Activated naive CD4-positive, alpha-beta T cell treated with anti-CD3 and anti-CD28 coated beads, Interleukin-2, amount 50 U/mL, for 24 hours (primary cell): ENCODE measurements at regions not wholly inside any gene's neighbourhood (a gene's known extent, or its start where the extent isn't known, plus 50 kb on each side); places are given as distances from the start of the nearest gene placed in this dataset.

ENCODE experiments used
- H3K27ac Mint-ChIP-seq: one replicate; pipeline ENCODE4 v1.8.0; 2021; ENCODE audit warnings: mild to moderate bottlenecking, mixed read lengths
- H3K27me3 Mint-ChIP-seq: one replicate; pipeline ENCODE4 v1.8.0; 2021; ENCODE audit warnings: mixed read lengths
- H3K36me3 Mint-ChIP-seq: one replicate; pipeline ENCODE4 v1.8.0; 2021; ENCODE audit warnings: mixed read lengths
- H3K4me1 Mint-ChIP-seq: one replicate; pipeline ENCODE4 v1.8.0; 2021; ENCODE audit warnings: mixed read lengths
- H3K4me3 Mint-ChIP-seq: one replicate; pipeline ENCODE4 v1.8.0; 2021; ENCODE audit warnings: mild to moderate bottlenecking, mixed read lengths
- H3K9me3 Mint-ChIP-seq: one replicate; pipeline ENCODE4 v1.8.0; 2021; ENCODE audit warnings: mixed read lengths

DNA sequence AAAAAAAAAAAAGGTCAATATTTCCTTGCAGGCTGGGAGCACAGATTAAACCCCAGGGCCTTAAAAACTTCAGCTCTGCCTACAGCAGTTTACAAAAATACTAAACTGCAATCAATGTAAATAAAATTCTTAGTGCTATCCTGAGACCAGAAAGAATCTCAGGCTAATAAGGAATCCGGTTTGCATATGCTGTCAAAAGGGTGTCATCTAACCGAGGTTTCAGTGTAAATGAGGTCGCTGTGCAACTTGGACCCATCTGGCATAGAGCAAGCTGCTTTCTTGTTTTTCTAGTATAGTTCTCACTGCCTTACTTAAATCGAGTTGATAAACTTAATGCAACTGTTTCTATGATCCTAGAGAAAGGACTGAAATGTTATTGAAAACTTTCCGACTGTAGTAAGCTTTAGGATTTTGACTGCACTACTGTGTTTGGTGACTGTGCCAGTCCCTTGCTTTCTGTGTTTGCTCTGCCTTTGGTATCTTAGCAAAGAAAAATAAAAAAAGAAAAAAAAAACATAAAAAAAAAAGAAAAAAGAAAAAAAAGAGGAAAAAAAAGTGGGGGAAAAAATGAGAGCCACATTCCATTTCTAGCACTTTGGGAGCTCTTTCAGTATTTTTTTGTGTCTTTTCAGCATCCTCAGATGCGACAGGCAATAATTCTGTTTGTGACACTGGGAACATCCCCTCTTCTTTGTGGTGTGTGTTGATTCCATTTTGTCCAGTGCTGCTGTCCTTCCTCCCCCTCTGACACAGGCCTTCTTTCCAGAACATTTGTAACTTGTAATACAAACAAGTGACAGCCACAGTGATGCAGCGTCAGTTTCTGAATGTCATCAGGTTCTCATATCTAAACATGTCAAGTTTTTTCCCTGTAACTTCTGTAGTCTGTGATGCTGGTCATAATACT is 340.5 kb downstream of the ZNF536 start:
- Mint-ChIP-seq H3K27ac (no peak overlapping the region), H3K9me3 (no peaks in the 10 kb centered on the region), H3K36me3 (no peaks in the 10 kb centered on the region), H3K4me3 (no peak overlapping the region), H3K4me1 (no peaks in the 10 kb centered on the region), H3K27me3 (peaks cover 9% of the 10 kb centered on the region)

- Mint-ChIP-seq H3K4me3 (no peak overlapping the region), H3K27me3 (peaks cover 9% of the 10 kb centered on the region), H3K36me3 (no peaks in the 10 kb centered on the region), H3K27ac (no peak overlapping the region), H3K4me1 (no peaks in the 10 kb centered on the region), H3K9me3 (no peaks in the 10 kb centered on the region)
Measured at GRCh38 chr19:30711826-30712225, 339.6 kb downstream of the ZNF536 start.

GRCh38 chr19:30711296-30711695 is 339.1 kb downstream of the ZNF536 start:
- Mint-ChIP-seq H3K36me3 (no peaks in the 10 kb centered on the region), H3K27me3 (peaks cover 9% of the 10 kb centered on the region), H3K4me1 (no peaks in the 10 kb centered on the region), H3K4me3 (no peak overlapping the region), H3K27ac (no peak overlapping the region), H3K9me3 (no peaks in the 10 kb centered on the region)

GRCh38 chr19:30710721-30711120 is 338.5 kb downstream of the ZNF536 start:
- H3K4me1 Mint-ChIP-seq: no peaks in the 10 kb centered on the region
- H3K27ac Mint-ChIP-seq: no peak overlapping the region
- peaks cover 9% of the 10 kb centered on the region for H3K27me3 Mint-ChIP-seq
- no peaks in the 10 kb centered on the region for H3K36me3 Mint-ChIP-seq
- H3K4me3 Mint-ChIP-seq: no peak overlapping the region
- H3K9me3 Mint-ChIP-seq: no peaks in the 10 kb centered on the region

DNA sequence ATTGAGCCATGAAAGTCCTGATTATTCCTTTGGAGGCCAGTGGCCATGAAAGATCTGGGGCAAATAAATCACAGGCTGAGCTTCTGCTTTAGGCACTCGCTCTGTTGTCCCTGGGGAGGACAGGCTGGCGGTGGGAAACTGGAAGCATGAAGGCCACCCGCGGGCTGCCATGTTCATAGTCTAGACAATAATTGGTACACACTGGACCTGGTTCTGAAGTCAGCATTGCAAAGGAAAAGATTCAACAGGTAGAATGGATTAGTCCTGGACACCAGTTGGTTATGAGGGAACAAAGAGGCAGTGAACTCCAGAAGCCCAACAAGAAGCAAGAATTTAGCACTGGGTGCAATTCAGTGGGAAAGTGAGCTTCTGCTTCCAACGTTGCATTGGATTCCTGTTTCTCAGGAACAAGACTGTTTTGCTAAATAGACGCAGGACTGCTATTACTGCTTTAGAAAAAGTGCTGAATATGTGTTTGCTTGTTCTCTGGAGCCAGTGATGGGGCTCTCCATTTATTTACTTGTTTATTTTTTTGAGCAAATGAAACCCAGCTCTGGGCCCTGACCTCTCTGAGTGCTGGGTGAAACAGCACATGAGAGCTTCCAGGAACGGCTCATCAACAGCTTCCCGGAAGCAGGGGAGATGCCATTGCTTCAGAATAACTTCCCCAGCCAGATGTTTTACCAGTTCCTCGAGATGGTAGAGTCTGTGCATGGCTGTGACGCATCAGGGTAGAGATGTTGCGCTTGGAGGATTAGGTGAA is 336.4 kb downstream of the ZNF536 start:
- Mint-ChIP-seq H3K4me1 (no peaks in the 10 kb centered on the region), H3K9me3 (no peaks in the 10 kb centered on the region), H3K27ac (no peak overlapping the region), H3K36me3 (no peaks in the 10 kb centered on the region), H3K4me3 (no peak overlapping the region), H3K27me3 (peaks cover 5% of the 10 kb centered on the region)

GRCh38 chr19:30704771-30705330 is 332.7 kb downstream of the ZNF536 start:
- no peak overlapping the region for H3K4me3 Mint-ChIP-seq
- no peaks in the 10 kb centered on the region for H3K36me3 Mint-ChIP-seq
- H3K27me3 Mint-ChIP-seq: peaks cover 5% of the 10 kb centered on the region
- no peaks in the 10 kb centered on the region for H3K4me1 Mint-ChIP-seq
- no peak overlapping the region for H3K27ac Mint-ChIP-seq
- H3K9me3 Mint-ChIP-seq: no peaks in the 10 kb centered on the region

- H3K4me3 Mint-ChIP-seq: no peak overlapping the region
- no peaks in the 10 kb centered on the region for H3K9me3 Mint-ChIP-seq
- H3K27ac Mint-ChIP-seq: no peak overlapping the region
- no peaks in the 10 kb centered on the region for H3K4me1 Mint-ChIP-seq
- peaks cover 3% of the 10 kb centered on the region for H3K27me3 Mint-ChIP-seq
- H3K36me3 Mint-ChIP-seq: no peaks in the 10 kb centered on the region
Measured at GRCh38 chr19:30703645-30704044, 331.5 kb downstream of the ZNF536 start.

DNA sequence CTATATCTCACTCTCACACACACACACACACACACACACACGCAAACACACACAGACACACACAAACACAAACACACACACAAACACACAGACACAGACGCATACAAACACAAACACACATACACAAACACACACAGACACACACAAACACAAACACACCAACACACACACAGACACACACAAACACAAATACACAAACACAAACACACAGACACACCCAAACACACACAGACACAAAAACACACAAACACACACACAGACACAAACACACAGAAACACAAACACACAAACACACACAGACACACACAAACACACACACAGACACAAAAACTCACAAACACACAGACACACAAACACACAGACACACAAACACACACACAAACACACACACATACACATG is 329.0 kb downstream of the ZNF536 start:
- Mint-ChIP-seq H3K9me3 (no peaks in the 10 kb centered on the region), H3K4me1 (no peaks in the 10 kb centered on the region)

GRCh38 chr19:30699871-30700280 is 327.7 kb downstream of the ZNF536 start:
- no peaks in the 10 kb centered on the region for H3K36me3 Mint-ChIP-seq
- no peak overlapping the region for H3K27ac Mint-ChIP-seq
- peaks cover 5% of the 10 kb centered on the region for H3K27me3 Mint-ChIP-seq
- H3K9me3 Mint-ChIP-seq: no peaks in the 10 kb centered on the region
- H3K4me3 Mint-ChIP-seq: no peak overlapping the region
- H3K4me1 Mint-ChIP-seq: no peaks in the 10 kb centered on the region

More for the DNA sequence above, 329.0 kb downstream of the ZNF536 start:
- H3K36me3 Mint-ChIP-seq: no peaks in the 10 kb centered on the region
- H3K4me3 Mint-ChIP-seq: no peak overlapping the region
- H3K27ac Mint-ChIP-seq: no peak overlapping the region
- peaks cover under 1% of the 10 kb centered on the region for H3K27me3 Mint-ChIP-seq

DNA sequence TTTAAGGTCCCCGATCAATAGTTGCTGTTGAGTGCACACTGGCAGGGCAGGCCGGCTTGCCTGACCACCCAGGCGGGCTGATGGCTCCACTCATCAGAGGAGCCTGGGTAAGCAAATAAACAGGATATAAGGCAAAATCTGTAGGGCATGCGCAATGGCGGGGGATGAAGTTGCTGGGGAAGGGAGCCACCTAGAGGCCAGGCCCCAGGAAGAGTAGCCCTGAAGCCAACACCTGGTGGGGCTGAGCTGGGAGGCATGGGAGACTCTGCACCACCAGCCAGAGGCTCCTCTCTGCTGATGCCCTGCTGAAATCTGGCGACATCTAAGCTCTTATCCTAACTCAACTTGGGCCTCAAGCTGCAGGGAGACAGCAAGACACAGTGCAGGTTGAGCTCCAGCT is 324.3 kb downstream of the ZNF536 start:
- Mint-ChIP-seq H3K4me1 (peaks cover 13% of the 10 kb centered on the region), H3K27me3 (peaks cover 12% of the 10 kb centered on the region), H3K9me3 (no peaks in the 10 kb centered on the region), H3K4me3 (no peak overlapping the region), H3K27ac (no peak overlapping the region), H3K36me3 (no peaks in the 10 kb centered on the region)

- no peaks in the 10 kb centered on the region for H3K36me3 Mint-ChIP-seq
- H3K9me3 Mint-ChIP-seq: no peaks in the 10 kb centered on the region
- H3K4me3 Mint-ChIP-seq: no peak overlapping the region
- peak overlapping the region; percentile 14 for H3K27ac Mint-ChIP-seq
- peaks cover 17% of the 10 kb centered on the region for H3K27me3 Mint-ChIP-seq
- peaks cover 14% of the 10 kb centered on the region for H3K4me1 Mint-ChIP-seq
Measured at GRCh38 chr19:30695171-30695875, 323.1 kb downstream of the ZNF536 start.

GRCh38 chr19:30694156-30694755 is 322.1 kb downstream of the ZNF536 start:
- peaks cover 22% of the 10 kb centered on the region for H3K27me3 Mint-ChIP-seq
- no peak overlapping the region for H3K27ac Mint-ChIP-seq
- H3K9me3 Mint-ChIP-seq: no peaks in the 10 kb centered on the region
- H3K4me3 Mint-ChIP-seq: no peak overlapping the region
- peaks cover 14% of the 10 kb centered on the region for H3K4me1 Mint-ChIP-seq
- H3K36me3 Mint-ChIP-seq: no peaks in the 10 kb centered on the region

DNA sequence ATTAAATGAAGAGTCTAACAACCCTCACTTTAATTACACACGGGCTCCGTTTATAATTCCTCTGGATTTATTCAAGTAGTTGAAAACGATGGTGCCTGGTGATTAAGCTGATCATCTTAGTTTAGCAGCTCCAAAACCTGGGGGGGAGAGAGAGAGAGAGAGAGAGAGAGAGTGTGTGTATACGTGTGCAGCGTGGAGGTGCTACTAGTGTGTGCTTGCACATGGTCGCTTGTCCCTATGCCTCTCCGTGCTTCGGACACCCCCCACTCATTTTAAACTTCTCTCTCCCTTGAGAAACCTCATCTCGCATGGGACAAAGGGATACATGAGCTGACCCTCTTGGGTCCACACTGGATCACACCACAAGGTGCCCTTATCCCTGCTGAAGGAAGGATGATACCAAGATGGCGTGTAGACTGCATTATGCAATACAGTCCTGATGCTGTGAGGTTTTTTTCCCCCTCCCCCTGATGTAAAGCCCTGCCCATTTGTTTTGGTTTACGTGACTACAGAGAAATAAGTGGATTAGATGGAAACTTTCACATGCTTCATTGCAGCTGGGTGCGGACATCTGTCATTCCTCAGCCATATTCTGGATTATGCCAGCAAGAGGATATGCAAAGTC is 320.8 kb downstream of the ZNF536 start:
- Mint-ChIP-seq H3K36me3 (no peaks in the 10 kb centered on the region), H3K4me1 (peaks cover 14% of the 10 kb centered on the region), H3K27me3 (peaks cover 22% of the 10 kb centered on the region), H3K4me3 (no peak overlapping the region), H3K9me3 (no peaks in the 10 kb centered on the region), H3K27ac (no peak overlapping the region)

- H3K4me3 Mint-ChIP-seq: no peak overlapping the region
- H3K27me3 Mint-ChIP-seq: peaks cover 23% of the 10 kb centered on the region
- H3K36me3 Mint-ChIP-seq: no peaks in the 10 kb centered on the region
- peaks cover 14% of the 10 kb centered on the region for H3K4me1 Mint-ChIP-seq
- no peaks in the 10 kb centered on the region for H3K9me3 Mint-ChIP-seq
- no peak overlapping the region for H3K27ac Mint-ChIP-seq
Measured at GRCh38 chr19:30692181-30692811, 320.1 kb downstream of the ZNF536 start.
